LHCN-M2 (cell line): ENCODE measurements at regions not wholly inside any gene's neighbourhood (a gene's known extent, or its start where the extent isn't known, plus 50 kb on each side); places are given as distances from the start of the nearest gene placed in this dataset.
A peak's percentile ranks its signal among the peaks of the same experiment; 100 is the strongest.
"Not testable (repeated sequence)": the region's sequence is repeated elsewhere in the genome, so short reads cannot be mapped to it uniquely, and the experiment has no call there.

Source experiments
- DNase-seq: peaks from one replicate; pipeline ENCODE4 v3.0.0-alpha.2; 2012; ENCODE audit warnings: low read depth

DNA sequence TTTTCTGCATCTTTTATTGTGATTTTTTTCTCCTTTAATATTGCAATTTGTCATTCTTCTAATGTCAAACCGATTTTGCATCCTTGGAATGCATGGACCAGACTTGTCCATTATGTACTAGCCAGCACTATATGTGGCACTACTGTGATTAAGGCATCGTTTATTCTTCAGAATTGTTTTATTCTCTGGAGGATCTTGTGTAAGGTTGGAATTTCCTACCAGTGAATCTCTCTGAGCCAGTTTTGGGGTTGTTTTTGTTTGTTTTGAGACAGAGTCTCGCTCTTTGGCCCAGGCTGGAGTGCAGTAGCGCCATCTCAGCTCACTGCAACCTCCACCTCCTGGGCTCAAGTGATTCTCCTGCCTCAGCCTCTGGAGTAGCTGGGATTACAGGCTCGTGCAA lies 58.5 kb downstream of the IGLL5 start:
- DNase-seq, result no peak

- DNase-seq, result peak; percentile 17
These were observed 61.3 kb downstream of the IGLL5 start for GRCh38 chr22:22948651-22949571.

- no peak for DNase-seq
These were observed 62.3 kb downstream of the IGLL5 start for GRCh38 chr22:22949953-22950352.

- DNase-seq, result no peak
These were observed 63.4 kb downstream of the IGLL5 start for GRCh38 chr22:22951035-22951434.

- no peak for DNase-seq
These were observed 65.1 kb downstream of the IGLL5 start for GRCh38 chr22:22952531-22953280.

- DNase-seq, result no peak
These were observed 66.2 kb downstream of the IGLL5 start for GRCh38 chr22:22953791-22954190.

- no peak for DNase-seq
These were observed 67.0 kb downstream of the IGLL5 start for GRCh38 chr22:22954656-22955055.

DNA sequence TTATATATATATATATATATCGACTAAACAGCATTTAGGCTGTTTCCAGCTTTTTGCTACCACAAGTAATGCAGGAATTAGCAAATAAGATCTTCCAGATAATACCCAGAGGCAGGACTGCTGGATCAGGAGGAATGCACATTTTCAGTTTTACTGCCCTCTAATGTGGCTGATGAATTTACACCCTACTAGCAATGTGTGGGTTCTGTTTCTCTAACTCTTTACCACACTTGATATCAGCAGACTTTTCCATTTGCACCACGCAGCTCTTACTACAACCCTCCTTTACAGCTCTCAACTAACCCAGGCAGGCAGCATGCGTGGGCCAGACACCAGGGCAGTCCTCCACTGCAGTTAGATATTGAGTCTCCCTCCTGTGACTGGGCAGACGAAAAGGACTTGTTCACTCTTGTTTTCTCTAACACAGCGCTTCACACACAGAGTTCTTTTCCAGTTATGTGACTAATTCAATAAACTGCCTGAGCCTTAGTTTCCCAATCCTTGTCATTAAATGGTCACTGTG lies 67.7 kb downstream of the IGLL5 start:
- DNase-seq, result no peak

DNA sequence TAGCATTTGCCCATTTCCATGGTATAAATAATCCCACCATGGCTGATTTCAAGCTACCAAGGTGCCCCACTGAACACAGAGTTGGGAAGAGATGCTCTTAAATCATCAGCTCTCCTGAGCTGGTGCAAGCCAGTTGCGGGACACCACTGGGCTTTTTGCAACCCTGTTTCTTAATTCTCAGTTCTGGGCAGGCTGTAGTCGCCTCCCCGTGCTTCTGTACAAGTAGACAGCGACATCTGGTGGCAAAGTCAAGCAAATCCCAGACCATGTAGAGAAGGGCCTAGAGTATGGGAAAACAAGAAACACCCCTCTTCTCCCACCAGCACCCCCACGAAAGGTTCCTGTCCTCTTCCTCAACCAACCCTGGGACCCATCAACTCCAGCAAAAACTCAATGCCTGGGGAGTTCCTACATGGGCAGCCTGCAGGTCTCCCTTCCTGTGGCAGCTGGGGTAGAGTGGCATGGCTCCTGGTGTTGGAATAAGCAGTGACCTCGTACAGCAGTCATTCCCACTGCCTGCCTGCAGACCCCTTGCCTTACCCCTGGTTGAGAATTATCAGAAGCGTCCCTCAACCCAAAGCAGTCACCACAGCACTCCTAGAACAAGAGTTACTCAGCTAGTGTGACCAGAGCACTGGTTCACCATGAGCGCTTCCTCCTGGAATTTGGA lies 68.4 kb downstream of the IGLL5 start:
- DNase-seq, result peak; percentile 50

GRCh38 chr22:22957090-22957489 lies 69.5 kb downstream of the IGLL5 start:
- no peak for DNase-seq

GRCh38 chr22:22958621-22959020 lies 71.0 kb downstream of the IGLL5 start:
- no peak for DNase-seq

DNA sequence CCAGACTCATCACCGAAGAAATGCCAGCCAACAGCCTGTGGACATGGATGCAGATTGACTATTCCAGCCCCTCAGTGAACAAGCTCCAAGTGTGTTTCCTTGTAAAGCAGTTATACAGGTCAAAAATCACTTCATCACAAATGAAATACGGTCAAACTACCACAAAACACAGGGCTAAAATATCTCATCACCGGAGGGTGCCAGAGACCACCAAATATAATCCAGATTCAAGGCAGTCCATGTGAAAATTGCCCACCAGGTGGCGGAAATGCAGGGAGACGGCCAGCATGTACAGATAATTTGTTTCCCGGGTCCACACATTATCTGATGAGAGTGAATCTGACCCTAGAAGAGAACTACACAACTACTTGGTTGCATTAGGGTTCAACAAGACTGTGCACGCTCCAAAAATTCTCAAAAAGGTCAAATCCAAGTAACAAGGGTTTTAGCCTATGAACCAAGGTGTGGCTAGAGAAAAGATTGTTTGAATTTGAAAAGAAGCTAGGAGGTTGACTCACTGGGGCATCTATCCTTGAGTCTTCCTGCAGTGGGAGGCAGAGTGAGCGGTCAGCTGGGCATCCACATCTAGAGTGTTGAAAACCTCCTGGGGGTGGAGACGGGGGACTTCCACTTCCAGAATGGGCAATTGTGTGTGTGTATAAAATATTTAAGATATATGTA lies 71.7 kb downstream of the IGLL5 start:
- DNase-seq, result peak; percentile 56

DNA sequence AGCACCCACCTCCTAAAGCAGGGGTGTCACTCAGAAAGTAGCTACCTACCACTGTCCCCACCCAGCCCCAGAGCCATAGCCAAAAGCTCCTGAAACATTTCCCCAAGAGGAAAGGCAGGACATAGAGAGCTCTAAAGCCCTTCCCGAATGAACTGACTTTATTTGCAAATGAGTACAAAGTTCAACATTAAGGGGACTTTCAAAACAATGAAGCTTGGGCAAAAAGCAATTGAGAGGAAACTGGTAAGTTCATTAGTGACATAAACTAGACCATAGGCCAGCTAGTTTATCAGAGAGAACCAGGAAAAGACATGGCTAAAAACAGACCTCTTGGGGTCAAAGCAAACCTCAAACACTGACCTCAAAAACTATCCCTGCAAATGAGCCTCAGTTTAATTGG lies 72.7 kb downstream of the IGLL5 start:
- no peak for DNase-seq

GRCh38 chr22:22961574-22961973 lies 74.0 kb downstream of the IGLL5 start:
- DNase-seq, result no peak

- no peak for DNase-seq
These were observed 80.8 kb downstream of the IGLL5 start for GRCh38 chr22:22968366-22968765.

DNA sequence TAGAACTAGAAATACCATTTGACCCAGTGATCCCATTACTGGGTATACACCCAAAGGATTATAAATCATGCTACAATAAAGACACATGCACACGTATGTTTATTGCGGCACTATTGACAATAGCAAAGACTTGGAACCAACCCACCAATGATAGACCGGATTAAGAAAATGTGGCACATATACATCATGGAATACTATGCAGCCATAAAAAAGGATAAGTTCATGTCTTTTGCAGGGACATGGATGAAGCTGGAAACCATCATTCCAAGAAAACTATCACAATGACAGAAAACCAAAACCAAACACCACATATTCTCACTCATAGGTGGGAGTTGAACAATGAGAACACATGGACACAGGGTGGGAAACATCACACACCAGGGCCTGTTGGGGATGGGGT lies 85.0 kb downstream of the IGLL5 start:
- not testable (repeated sequence) for DNase-seq

DNA sequence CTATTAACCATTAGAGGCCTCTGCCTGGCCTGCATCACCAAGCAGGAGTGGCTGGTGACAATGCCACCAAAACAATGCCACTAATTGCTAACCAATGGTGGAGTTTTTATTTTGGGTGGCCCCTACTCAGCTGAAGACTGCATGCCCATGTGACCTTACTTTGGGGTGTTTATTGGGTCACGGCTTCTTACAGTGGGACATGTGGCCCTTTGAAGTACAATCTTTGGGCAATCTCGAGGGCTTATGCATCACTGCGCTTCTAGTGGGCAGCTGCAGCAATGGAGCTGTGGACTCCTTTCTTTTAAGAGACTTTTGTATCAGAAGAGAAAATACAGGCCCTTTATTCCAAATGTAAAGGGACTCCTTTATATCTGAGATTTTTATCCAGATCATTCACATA lies 85.7 kb downstream of the IGLL5 start:
- no peak for DNase-seq

- DNase-seq, result no peak
These were observed 86.5 kb downstream of the IGLL5 start for GRCh38 chr22:22974156-22974555.

DNA sequence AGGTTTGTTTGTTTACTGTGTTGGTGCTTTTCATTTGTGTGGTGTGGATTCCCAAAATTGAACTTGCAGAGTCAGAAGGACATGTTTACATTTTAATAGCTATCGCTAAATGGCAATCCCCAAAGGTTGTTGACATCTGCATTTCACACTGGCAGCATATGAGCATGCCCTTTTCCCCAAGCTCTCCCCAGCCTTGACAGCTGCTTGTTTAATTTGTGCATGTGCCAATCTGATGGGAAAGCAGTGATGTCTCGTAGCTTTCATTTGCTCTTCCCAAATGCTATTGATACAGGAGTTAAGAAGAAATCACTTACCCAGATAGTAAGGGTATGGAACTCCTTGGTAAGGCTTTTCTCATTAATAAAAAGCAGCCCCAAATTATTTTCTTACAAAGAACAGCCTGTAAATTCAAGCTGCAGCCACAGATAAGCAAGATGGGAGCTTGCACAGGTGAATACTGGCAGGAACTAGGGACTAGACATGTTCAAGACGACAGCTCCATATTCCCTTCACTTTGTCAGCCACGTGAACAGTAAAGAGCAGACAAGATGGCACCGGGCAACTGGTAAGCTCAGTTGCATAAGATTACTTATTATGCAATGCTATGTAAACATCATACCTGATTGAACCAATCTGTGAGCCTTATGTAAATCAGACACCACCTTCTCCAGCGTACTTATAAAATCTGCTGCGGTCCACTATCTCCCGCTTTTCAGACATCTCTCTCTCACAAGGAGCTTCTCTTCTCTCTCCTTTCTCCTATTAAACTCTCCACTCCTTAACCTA lies 87.4 kb downstream of the IGLL5 start:
- no peak for DNase-seq

- DNase-seq, result no peak
These were observed 88.7 kb downstream of the IGLL5 start for GRCh38 chr22:22976033-22976922.
